ENCODE measurements at regions not wholly inside any gene's neighbourhood (a gene's known extent, or its start where the extent isn't known, plus 50 kb on each side); places are given as distances from the start of the nearest gene placed in this dataset.
A peak's percentile ranks its signal among the peaks of the same experiment; 100 is the strongest.

DNA sequence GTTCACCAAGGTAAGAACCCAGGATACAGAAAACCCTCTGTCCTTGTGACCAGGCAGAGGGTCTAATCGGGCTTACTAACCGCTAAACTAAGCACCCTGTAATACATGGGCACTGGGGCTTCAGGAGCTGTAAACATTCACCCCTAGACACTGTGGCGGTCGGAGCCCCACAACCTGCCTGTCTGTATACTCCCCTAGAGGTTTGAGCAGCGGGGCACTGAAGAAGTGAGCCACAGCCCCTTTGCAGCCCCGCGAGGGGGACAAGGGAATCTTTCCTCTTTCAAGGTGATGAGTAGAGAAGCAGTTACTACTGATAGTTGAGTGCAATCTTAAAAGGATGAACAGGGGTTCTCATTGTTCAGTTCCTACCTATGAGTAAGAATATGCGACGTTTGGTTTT lies 397.2 kb downstream of the AEBP2 start:
- Histone ChIP-seq H3K27me3 (ENCODE audit: insufficient read depth, low read length) (no peaks in the 10 kb centered on the region), H3K4me3 (ENCODE audit: low read length in 2 of 2) (no peak overlapping the region), H3K9me3 (ENCODE audit: control insufficient read depth in 1 of 2, low read length in 2 of 2) (no peaks in the 10 kb centered on the region), H3K36me3 (ENCODE audit: insufficient read depth, low read length) (no peaks in the 10 kb centered on the region), H3K27ac (ENCODE audit: low read depth, low read length) (no peak overlapping the region), H3K4me1 (ENCODE audit: insufficient read depth, low read length) (no peaks in the 10 kb centered on the region)
- H3K27me3 Mint-ChIP-seq = peaks cover 0 to 2% of the 10 kb centered on the region in 2 donors
- no peaks in the 10 kb centered on the region for H3K36me3 Mint-ChIP-seq
- no peak for DNase-seq
- intact Hi-C loops (cut with micrococcal nuclease) = no loop called here
- ChIA-PET CTCF (ENCODE audit: partially characterized antibody) (no interaction called here), POLR2A (ENCODE audit: partially characterized antibody) (no interaction called here)
- peaks cover 0 to 5% (median 0%) of the 10 kb centered on the region in 8 donors for H3K9me3 Mint-ChIP-seq
- no peak overlapping the region for H3K4me3 Mint-ChIP-seq
- peaks cover 0 to 5% (median 2%) of the 10 kb centered on the region in 4 donors for H3K4me1 Mint-ChIP-seq
- H3K27ac Mint-ChIP-seq = no peak overlapping the region

GRCh38 chr12:19837543-19837942 lies 398.3 kb downstream of the AEBP2 start:
- Histone ChIP-seq H3K27ac (ENCODE audit: low read depth, low read length) (no peak overlapping the region), H3K36me3 (ENCODE audit: insufficient read depth, low read length) (no peaks in the 10 kb centered on the region), H3K27me3 (ENCODE audit: insufficient read depth, low read length) (no peaks in the 10 kb centered on the region), H3K4me1 (ENCODE audit: insufficient read depth, low read length) (no peaks in the 10 kb centered on the region), H3K9me3 (ENCODE audit: control insufficient read depth in 1 of 2, low read length in 2 of 2) (no peaks in the 10 kb centered on the region), H3K4me3 (ENCODE audit: low read length in 2 of 2) (no peak overlapping the region)
- H3K4me3 Mint-ChIP-seq = no peak overlapping the region
- H3K9me3 Mint-ChIP-seq = peaks cover 0 to 5% (median 0%) of the 10 kb centered on the region in 8 donors
- H3K4me1 Mint-ChIP-seq = peaks cover 0 to 5% (median 2%) of the 10 kb centered on the region in 4 donors
- POLR2A ChIA-PET (ENCODE audit: partially characterized antibody) = no interaction called here
- no peaks in the 10 kb centered on the region for H3K36me3 Mint-ChIP-seq
- DNase-seq = no peak
- CTCF ChIA-PET (ENCODE audit: partially characterized antibody) = no interaction called here
- no peak overlapping the region for H3K27ac Mint-ChIP-seq
- H3K27me3 Mint-ChIP-seq = peaks cover 0 to 2% of the 10 kb centered on the region in 2 donors
- intact Hi-C loops (cut with micrococcal nuclease) = no loop called here

DNA sequence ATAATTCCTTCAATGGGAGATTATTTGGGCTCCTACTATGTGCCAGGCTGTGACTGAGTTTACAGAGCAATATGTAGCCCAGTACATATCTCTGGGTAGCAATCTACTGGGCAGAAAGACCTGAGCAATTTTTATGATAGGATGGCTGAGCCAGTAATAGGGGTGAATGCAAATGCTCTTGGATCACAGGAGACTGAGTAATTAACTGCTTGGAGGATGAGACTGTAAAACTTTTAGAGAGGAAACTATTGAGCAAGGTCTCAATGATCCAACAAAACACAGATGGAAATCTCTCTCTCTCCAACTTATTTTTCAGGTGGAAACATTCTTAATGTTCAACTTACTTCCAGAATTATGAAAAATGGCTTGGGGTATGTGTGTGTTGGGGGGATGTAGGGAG lies 402.2 kb downstream of the AEBP2 start:
- Mint-ChIP-seq H3K4me1 (no peaks in the 10 kb centered on the region), H3K27ac (no peak overlapping the region), H3K27me3 (peaks cover 0 to 2% of the 10 kb centered on the region in 2 donors), H3K36me3 (no peaks in the 10 kb centered on the region), H3K4me3 (no peak overlapping the region), H3K9me3 (peaks cover 0 to 2% (median 0%) of the 10 kb centered on the region in 8 donors)
- CTCF ChIA-PET (ENCODE audit: partially characterized antibody) = no interaction called here
- intact Hi-C loops (cut with micrococcal nuclease) = no loop called here
- Histone ChIP-seq H3K27ac (ENCODE audit: low read depth, low read length) (no peak overlapping the region), H3K4me1 (ENCODE audit: insufficient read depth, low read length) (no peaks in the 10 kb centered on the region), H3K27me3 (ENCODE audit: insufficient read depth, low read length) (no peaks in the 10 kb centered on the region), H3K36me3 (ENCODE audit: insufficient read depth, low read length) (no peaks in the 10 kb centered on the region), H3K4me3 (ENCODE audit: low read length in 2 of 2) (no peak overlapping the region), H3K9me3 (ENCODE audit: control insufficient read depth in 1 of 2, low read length in 2 of 2) (no peaks in the 10 kb centered on the region)
- no peak for DNase-seq
- POLR2A ChIA-PET (ENCODE audit: partially characterized antibody) = no interaction called here

DNA sequence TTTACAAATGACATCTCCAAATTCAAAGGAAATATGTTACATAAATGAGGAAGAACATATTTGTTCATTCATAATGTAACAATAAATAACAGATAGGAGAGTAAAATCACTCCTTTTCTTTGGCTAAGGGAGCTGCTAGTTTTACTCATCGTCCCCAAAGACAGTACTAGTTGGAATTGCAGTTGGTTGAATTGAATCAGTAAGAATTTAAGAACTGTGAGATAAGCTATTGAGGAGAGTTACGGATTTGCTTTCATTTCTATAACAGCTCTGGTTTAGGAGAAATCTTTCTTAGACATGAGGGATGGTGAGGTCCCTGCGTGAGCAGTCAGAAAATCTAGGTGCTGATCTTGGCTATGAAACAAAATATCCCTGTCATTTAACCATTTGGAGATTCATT lies 402.8 kb downstream of the AEBP2 start:
- no peak for DNase-seq
- no peak overlapping the region for H3K27ac Mint-ChIP-seq
- no peaks in the 10 kb centered on the region for H3K36me3 ChIP-seq (ENCODE audit: insufficient read depth, low read length)
- no peak overlapping the region for H3K4me3 ChIP-seq (ENCODE audit: low read length in 2 of 2)
- POLR2A ChIA-PET (ENCODE audit: partially characterized antibody) = no interaction called here
- H3K27ac ChIP-seq (ENCODE audit: low read depth, low read length) = no peak overlapping the region
- no peaks in the 10 kb centered on the region for H3K9me3 ChIP-seq (ENCODE audit: control insufficient read depth in 1 of 2, low read length in 2 of 2)
- no peaks in the 10 kb centered on the region for H3K36me3 Mint-ChIP-seq
- intact Hi-C loops (cut with micrococcal nuclease) = no loop called here
- H3K9me3 Mint-ChIP-seq = peaks cover 0 to 2% (median 0%) of the 10 kb centered on the region in 8 donors
- CTCF ChIA-PET (ENCODE audit: partially characterized antibody) = no interaction called here
- H3K27me3 Mint-ChIP-seq = peaks cover 0 to 2% of the 10 kb centered on the region in 2 donors
- H3K4me3 Mint-ChIP-seq = no peak overlapping the region
- no peaks in the 10 kb centered on the region for H3K4me1 ChIP-seq (ENCODE audit: insufficient read depth, low read length)
- H3K4me1 Mint-ChIP-seq = peaks cover 0 to under 1% (median 0%) of the 10 kb centered on the region in 4 donors
- no peaks in the 10 kb centered on the region for H3K27me3 ChIP-seq (ENCODE audit: insufficient read depth, low read length)

DNA sequence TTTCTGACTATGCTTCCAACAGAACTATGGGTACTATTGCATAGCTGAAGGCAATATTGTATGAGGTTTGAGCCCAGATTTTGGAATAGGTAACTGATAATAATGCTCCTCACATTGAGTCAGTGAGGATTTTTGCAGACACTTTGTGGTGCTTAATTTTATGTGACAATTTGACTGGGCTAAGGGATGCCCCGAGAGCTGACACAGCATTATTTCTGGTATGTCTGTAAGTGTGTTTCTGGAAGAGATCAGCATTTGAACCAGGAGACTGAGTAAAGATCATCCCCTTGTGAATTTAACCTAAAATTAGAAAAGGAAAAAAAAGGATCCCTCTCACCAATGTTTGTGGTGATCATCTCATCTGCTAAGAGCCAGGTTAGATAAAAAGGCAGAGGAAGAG lies 404.9 kb downstream of the AEBP2 start:
- Histone ChIP-seq H3K9me3 (ENCODE audit: control insufficient read depth in 1 of 2, low read length in 2 of 2) (no peaks in the 10 kb centered on the region), H3K4me3 (ENCODE audit: low read length in 2 of 2) (no peak overlapping the region), H3K27me3 (ENCODE audit: insufficient read depth, low read length) (no peaks in the 10 kb centered on the region), H3K4me1 (ENCODE audit: insufficient read depth, low read length) (no peaks in the 10 kb centered on the region), H3K27ac (ENCODE audit: low read depth, low read length) (no peak overlapping the region), H3K36me3 (ENCODE audit: insufficient read depth, low read length) (no peaks in the 10 kb centered on the region)
- no peaks in the 10 kb centered on the region for H3K36me3 Mint-ChIP-seq
- CTCF ChIA-PET (ENCODE audit: partially characterized antibody) = no interaction called here
- H3K4me1 Mint-ChIP-seq = peaks cover 0 to 4% (median 2%) of the 10 kb centered on the region in 4 donors
- no peak overlapping the region for H3K4me3 Mint-ChIP-seq
- POLR2A ChIA-PET (ENCODE audit: partially characterized antibody) = no interaction called here
- H3K27ac Mint-ChIP-seq = no peak overlapping the region
- DNase-seq = no peak
- no peaks in the 10 kb centered on the region for H3K27me3 Mint-ChIP-seq
- intact Hi-C loops (cut with micrococcal nuclease) = no loop called here
- H3K9me3 Mint-ChIP-seq = peaks cover 0 to 1% (median 0%) of the 10 kb centered on the region in 8 donors

GRCh38 chr12:19846574-19846973 lies 407.3 kb downstream of the AEBP2 start:
- Mint-ChIP-seq H3K27ac (no peak overlapping the region), H3K9me3 (peaks cover 0 to 9% (median 2%) of the 10 kb centered on the region in 8 donors), H3K4me3 (no peak overlapping the region), H3K36me3 (peaks cover 0 to 6% of the 10 kb centered on the region in 2 donors), H3K4me1 (peaks cover 3 to 6% (median 4%) of the 10 kb centered on the region in 4 donors), H3K27me3 (no peaks in the 10 kb centered on the region)
- ChIA-PET POLR2A (ENCODE audit: partially characterized antibody) (no interaction called here), CTCF (ENCODE audit: partially characterized antibody) (no interaction called here)
- DNase-seq = no peak
- H3K9me3 ChIP-seq (ENCODE audit: control insufficient read depth in 1 of 2, low read length in 2 of 2) = no peaks in the 10 kb centered on the region
- no peaks in the 10 kb centered on the region for H3K4me1 ChIP-seq (ENCODE audit: insufficient read depth, low read length)
- H3K27ac ChIP-seq (ENCODE audit: low read depth, low read length) = no peak overlapping the region
- no peaks in the 10 kb centered on the region for H3K36me3 ChIP-seq (ENCODE audit: insufficient read depth, low read length)
- no peaks in the 10 kb centered on the region for H3K27me3 ChIP-seq (ENCODE audit: insufficient read depth, low read length)
- no peak overlapping the region for H3K4me3 ChIP-seq (ENCODE audit: low read length in 2 of 2)
- intact Hi-C loops (cut with micrococcal nuclease) = no loop called here

DNA sequence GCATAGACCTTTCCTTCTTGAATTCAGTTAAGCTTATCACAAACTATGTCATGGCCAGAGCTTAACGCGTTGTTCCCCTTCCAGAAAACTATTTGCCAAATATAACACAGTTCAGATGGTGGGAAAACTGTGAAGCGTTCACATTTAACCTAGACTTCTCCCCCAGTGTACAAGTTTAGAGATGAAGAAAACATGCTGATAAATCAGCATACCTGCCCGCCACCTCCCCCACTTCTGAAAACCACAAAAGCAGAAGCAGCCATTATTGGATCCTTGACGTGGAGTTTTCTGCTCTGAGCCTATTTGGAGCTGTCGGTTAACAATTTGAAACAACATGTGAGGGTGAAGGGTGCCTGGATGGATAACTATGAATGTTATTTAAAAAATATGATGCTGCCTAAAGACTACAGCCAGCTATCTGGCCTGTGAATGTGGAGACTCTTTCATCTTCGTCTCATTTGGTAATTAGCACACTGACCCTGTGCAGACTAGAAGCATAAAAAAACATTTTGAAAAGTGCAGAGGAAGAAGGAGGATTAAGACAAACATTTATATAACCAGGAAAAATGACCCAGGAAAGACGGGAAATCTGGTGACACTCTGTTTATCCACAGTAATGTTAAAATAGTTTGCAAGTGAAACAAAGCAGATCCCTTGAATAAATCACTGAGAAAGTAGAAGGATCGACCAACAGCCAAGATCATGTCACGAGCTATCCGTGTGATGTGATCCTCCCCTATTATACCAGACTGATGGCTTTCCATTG lies 408.2 kb downstream of the AEBP2 start:
- CTCF ChIA-PET (ENCODE audit: partially characterized antibody) = no interaction called here
- H3K4me3 Mint-ChIP-seq = peak overlapping the region in 1 of 8 donors; percentile 7
- POLR2A ChIA-PET (ENCODE audit: partially characterized antibody) = no interaction called here

More for the DNA sequence above, 408.2 kb downstream of the AEBP2 start:
- peaks cover 0 to 2% of the 10 kb centered on the region in 2 donors for H3K27me3 Mint-ChIP-seq
- peaks cover 0 to 9% (median 2%) of the 10 kb centered on the region in 8 donors for H3K9me3 Mint-ChIP-seq
- H3K4me1 ChIP-seq (ENCODE audit: insufficient read depth, low read length) = no peaks in the 10 kb centered on the region
- no peaks in the 10 kb centered on the region for H3K36me3 ChIP-seq (ENCODE audit: insufficient read depth, low read length)
- DNase-seq = no peak
- H3K36me3 Mint-ChIP-seq = peaks cover 0 to 6% of the 10 kb centered on the region in 2 donors
- no peak overlapping the region for H3K27ac Mint-ChIP-seq
- no peaks in the 10 kb centered on the region for H3K9me3 ChIP-seq (ENCODE audit: control insufficient read depth in 1 of 2, low read length in 2 of 2)
- intact Hi-C loops (cut with micrococcal nuclease) = no loop called here
- H3K4me3 ChIP-seq (ENCODE audit: low read length in 2 of 2) = no peak overlapping the region
- H3K4me1 Mint-ChIP-seq = peaks cover 3 to 6% (median 4%) of the 10 kb centered on the region in 4 donors
- H3K27ac ChIP-seq (ENCODE audit: low read depth, low read length) = no peak overlapping the region
- H3K27me3 ChIP-seq (ENCODE audit: insufficient read depth, low read length) = no peaks in the 10 kb centered on the region

All from CD4-positive, alpha-beta memory T cell (primary cell).